Activated gamma-delta T cell treated with Interleukin-2 at 50 U/mL for 16 hours (primary cell): ENCODE measurements at regions not wholly inside any gene's neighbourhood (a gene's known extent, or its start where the extent isn't known, plus 50 kb on each side); places are given as distances from the start of the nearest gene placed in this dataset.

ENCODE experiments used
- DNase-seq: peaks from one replicate; pipeline ENCODE4 v3.0.0-alpha.2; 2020

DNA sequence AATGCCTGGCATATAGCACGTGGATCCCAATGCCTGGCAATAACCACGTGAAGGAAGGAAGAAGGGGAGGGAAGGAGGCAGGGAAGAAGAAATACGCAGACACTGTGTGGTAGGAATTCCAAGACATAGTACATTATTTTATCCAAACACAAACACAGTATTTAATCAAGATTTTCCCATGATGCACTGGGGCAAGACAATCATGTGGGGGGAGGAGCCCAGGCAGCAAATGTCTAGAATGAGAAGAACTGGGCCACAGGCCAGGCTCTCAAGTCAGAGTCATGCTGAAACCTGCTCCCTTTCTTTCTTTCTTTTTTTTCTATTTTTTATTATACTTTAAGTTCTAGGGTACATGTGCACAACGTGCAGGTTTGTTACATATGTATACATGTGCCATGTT, 717.9 kb downstream of the UQCRFS1 start:
- no peak for DNase-seq

DNA sequence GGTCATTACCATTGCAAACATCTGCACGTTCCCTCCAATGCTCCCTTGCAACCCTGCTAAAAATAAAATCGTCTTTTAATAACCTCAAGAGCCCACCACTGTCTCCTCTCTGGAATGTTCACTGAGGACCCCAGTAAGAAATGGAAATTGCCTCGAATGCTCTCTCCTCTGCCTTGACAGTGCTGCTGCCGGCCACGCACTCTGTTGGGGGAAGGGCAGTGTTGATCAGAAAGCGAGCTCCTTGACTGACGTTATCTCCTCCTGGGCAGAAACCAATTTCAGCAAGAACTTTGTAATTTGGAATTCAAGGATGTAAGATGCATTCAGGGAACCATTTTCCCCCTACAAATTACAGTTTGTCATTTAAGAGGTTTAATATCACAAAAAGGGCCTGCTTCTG, 718.5 kb downstream of the UQCRFS1 start:
- no peak for DNase-seq

DNA sequence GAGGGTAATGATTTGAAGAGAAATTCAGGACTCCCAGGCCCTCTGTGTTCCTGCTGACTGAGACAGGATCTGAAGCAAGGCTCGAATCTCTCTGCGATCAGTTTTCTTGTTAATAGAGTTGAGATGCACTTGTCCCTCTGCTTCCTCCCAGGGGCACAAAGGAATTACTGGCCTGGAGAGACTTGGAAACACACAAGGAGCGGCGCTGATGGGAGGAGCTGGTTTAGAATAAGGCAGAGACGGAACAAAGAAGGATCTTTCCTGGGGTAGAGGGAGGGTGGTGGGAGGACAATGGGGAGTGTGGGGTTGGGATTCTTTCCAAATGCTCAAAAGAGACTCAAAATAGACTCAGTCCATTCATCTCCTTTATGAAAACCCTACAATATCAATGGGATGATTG, 719.1 kb downstream of the UQCRFS1 start:
- no peak for DNase-seq

- DNase-seq, result no peak
Measured at GRCh38 chr19:28492621-28493020, 720.3 kb downstream of the UQCRFS1 start.

GRCh38 chr19:28492201-28492600, 720.8 kb downstream of the UQCRFS1 start:
- DNase-seq, result no peak

GRCh38 chr19:28489776-28490175, 723.2 kb downstream of the UQCRFS1 start:
- DNase-seq, result no peak

DNA sequence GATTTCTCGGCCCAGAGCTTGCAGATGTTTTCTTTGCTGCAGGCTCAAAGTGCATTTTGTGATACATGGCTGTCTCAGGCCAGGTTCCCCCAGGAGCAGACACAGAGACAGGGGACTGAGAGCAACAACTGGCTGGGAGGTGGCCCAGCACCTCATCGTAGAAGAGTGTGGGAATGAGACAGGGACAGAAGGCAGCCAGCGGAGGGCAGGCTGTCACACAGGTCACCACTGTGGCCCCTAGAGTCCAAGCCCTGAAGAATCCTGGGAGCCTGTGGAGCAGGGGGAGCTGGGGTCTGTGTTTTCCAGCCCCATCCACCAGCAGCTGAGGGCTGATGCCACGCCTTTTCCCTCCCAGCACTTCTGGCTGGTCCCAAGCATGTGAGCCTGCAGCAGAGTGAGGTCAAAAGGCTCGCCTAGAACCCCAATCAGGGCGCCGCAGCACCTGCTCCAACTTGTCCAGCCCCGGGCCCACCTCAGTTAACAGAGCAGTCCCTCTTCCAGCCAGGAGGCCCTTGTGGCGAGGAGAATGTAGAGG, 723.8 kb downstream of the UQCRFS1 start:
- DNase-seq, result no peak

GRCh38 chr19:28487999-28488398, 725.0 kb downstream of the UQCRFS1 start:
- no peak for DNase-seq

GRCh38 chr19:28486926-28487325, 726.0 kb downstream of the UQCRFS1 start:
- DNase-seq, result no peak

DNA sequence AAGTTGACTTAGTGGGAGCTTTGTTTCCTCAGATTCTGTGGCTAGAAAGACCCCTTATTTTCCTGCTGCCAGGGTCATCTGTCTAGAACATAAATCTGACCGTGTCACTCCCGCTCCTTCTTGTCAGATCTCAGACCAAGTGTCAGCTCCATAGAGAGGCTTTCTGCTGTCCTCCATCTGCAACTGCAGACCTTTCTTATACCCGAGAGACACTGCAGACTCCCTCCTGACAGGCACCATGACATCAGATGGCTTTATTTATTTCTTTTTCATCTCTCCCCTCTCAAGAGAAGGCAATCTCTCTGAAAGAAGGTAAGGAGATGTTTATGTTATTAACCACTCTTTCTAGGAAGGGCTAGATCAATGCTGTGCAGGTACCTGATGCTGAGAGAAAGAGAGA, 726.5 kb downstream of the UQCRFS1 start:
- no peak for DNase-seq

DNA sequence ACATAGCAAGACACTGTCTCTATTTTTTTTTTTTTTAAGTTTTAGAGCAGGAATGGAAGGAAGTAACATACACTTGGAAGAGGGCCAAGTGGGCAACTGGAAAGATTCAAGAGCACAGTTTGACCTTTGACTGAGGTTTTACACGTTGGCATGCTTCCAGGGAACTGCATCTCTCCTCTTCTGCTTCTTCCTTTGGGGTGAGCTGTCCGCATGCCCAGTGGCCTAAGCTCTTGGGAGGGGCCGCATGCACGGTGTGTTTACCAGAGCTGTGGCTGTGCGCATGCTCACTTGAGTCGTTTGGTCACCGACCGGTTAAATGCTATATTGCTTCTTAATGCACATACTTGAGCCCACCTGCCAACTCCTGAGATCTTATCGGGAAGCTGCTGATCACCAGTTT, 727.7 kb downstream of the UQCRFS1 start:
- DNase-seq, result no peak

- no peak for DNase-seq
Measured at GRCh38 chr19:28483197-28483596, 729.8 kb downstream of the UQCRFS1 start.

DNA sequence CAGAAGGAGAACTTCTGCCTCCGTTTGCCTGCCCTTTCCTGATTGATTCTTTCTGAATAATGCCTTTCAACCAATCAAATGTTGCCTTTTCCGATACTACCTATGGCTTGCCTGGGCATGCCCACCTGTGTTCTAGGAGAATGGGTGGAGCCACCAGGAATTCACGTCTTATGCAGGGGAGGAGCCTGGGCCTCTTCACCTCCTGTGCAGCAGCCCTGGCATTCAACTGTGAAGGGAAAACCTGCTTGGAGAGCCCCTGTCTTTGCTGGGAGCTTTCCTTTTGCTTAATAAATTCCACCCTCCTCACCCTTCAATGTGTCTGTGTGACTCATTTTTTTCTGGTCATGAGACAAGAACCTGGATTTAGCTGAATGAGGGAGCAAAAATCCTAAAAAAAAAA, 730.7 kb downstream of the UQCRFS1 start:
- DNase-seq, result no peak

GRCh38 chr19:28481674-28482073, 731.3 kb downstream of the UQCRFS1 start:
- no peak for DNase-seq

DNA sequence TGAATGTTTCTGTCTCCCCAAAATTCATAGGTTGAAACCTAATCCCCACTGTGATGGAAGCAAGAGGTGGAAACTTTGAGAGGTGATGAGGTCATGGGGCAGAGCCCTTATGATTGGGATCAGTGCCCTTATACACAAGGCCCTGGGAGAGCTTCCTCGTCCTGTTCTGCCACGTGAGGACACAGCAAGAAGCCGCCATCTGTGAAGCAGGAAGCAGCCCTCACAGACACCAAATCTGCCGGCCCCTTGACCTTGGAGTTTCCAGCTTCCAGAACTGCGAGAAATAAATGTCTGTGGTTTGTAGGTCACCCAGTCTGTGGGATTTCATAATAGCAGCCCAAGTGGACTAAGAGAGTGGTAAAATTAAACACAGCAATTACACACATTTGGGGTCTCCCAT, 737.4 kb downstream of the UQCRFS1 start:
- DNase-seq, result no peak

DNA sequence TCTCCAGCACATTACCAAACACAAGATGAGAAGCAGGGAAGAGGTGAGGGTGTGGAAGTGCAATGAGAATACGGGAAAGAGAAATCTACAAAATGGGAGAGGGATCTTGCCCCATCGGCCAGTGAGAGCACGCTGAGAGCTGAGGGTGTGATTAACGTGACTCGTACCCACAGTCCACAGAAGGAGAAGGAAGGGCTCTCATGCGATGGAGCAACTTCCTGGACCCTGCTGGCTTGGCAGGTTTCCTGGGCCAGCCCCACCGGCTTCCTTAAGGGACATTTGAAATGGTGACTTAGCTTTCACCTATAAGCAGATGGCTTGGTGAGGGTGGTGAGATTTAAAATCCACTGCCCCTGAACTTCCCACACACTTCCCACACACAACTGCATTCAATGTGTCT, 740.1 kb downstream of the UQCRFS1 start:
- no peak for DNase-seq

- no peak for DNase-seq
Measured at GRCh38 chr19:28471731-28472510, 741.0 kb downstream of the UQCRFS1 start.

GRCh38 chr19:28469544-28469943, 743.4 kb downstream of the UQCRFS1 start:
- no peak for DNase-seq

GRCh38 chr19:28468701-28469459, 744.1 kb downstream of the UQCRFS1 start:
- DNase-seq, result peak; percentile 19

GRCh38 chr19:28466107-28467045, 746.6 kb downstream of the UQCRFS1 start:
- DNase-seq, result peak; percentile 74

- no peak for DNase-seq
Measured at GRCh38 chr19:28465371-28466086, 747.4 kb downstream of the UQCRFS1 start.

DNA sequence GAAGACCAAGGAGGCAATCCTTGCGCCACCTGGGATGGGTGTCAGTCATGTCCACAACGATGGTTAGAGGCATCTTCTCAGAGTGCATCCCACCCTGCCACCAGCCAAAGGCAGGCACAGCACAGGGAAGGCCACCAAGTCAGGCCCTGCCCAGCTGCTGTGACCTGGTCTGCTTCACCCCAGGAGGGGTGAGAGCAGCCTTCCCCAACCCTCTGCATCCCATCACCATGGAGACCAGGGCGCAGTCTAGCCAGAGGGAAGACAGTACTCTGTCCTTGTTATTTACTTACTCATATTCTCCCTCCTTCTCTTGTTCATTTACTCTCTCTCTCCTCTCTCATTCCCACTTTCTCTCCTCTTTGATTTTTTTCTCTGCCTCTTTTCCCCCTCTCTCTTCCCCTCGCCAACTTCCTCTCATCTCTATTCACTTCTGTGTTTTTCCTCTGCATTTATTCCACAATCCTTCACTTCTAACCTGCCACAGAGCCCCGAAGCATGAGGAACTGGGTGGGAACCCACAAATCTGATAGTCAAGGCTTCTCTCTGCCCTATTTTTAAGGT, 749.4 kb downstream of the UQCRFS1 start:
- no peak for DNase-seq
